GM13977 (cell line): ENCODE measurements at regions not wholly inside any gene's neighbourhood (a gene's known extent, or its start where the extent isn't known, plus 50 kb on each side); places are given as distances from the start of the nearest gene placed in this dataset.

Experiments used
- DNase-seq: peaks from one replicate; pipeline ENCODE4 v3.0.0; 2012; ENCODE audit warnings: low spot score
- in situ Hi-C: fragments of 300-500 bp; cut with MboI; formaldehyde crosslinking; loops from one replicate; pipeline ENCODE4 v1.12.0; 2022; ENCODE audit warnings: low sequenced_read_pairs, low pct_unique_long_range_greater_than_20kb, mixed read lengths, inconsistent platforms; ENCODE audit not compliant: unreplicated experiment
- TF ChIP-seq, protein P1 (sequence below): IDR thresholded peaks from 2 replicates; pipeline ENCODE4 v1.5.1; 2012; ENCODE audit warnings: mild to moderate bottlenecking, control low read depth; ENCODE audit not compliant: insufficient read depth; ENCODE audit errors: extremely low read depth, missing control alignments

DNA sequence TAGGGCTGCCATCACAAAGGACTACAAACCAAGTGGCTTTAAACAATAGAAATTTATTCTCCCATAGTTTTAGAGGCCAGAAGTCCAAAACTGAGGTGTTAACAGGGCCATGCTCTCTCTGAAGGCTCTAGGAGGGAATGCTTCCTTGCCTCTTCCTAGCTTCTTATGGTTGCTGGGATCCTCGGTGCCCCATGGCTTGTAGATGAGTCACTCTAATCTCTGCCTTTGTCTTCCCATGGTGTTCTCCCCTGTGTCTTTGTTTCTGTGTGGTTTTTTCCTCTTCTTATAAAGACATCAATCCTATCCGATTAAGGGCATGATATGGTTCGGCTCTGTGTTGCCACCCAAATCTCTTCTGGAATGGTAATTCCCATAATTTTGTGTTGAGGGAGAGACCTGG lies 178.8 kb upstream of the NREP start:
- in situ Hi-C loops, result no loop called here
- TF ChIP-seq, protein P1, sequence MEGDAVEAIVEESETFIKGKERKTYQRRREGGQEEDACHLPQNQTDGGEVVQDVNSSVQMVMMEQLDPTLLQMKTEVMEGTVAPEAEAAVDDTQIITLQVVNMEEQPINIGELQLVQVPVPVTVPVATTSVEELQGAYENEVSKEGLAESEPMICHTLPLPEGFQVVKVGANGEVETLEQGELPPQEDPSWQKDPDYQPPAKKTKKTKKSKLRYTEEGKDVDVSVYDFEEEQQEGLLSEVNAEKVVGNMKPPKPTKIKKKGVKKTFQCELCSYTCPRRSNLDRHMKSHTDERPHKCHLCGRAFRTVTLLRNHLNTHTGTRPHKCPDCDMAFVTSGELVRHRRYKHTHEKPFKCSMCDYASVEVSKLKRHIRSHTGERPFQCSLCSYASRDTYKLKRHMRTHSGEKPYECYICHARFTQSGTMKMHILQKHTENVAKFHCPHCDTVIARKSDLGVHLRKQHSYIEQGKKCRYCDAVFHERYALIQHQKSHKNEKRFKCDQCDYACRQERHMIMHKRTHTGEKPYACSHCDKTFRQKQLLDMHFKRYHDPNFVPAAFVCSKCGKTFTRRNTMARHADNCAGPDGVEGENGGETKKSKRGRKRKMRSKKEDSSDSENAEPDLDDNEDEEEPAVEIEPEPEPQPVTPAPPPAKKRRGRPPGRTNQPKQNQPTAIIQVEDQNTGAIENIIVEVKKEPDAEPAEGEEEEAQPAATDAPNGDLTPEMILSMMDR, result no peak
- no peak for DNase-seq

DNA sequence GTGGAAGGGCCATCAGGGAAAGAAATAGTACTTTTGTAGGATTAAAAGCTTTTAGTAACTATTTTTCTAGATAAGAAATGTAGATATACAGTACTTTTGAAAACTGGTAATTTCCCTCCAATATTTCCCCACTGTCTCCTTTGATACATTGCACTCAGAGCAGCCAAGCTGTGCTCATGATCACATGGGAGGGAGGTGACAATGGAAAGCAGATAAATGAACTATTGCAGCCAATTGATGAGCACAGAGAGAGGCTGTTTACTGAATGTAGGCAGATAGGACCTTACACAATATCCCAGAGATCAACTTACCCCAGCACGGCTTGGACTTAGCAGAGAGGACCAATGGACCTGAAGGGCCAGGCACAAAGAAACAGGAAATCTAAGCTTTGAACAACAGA lies 178.0 kb upstream of the NREP start:
- no peak for DNase-seq
- TF ChIP-seq, protein P1, result no peak
- in situ Hi-C loops, result no loop called here

DNA sequence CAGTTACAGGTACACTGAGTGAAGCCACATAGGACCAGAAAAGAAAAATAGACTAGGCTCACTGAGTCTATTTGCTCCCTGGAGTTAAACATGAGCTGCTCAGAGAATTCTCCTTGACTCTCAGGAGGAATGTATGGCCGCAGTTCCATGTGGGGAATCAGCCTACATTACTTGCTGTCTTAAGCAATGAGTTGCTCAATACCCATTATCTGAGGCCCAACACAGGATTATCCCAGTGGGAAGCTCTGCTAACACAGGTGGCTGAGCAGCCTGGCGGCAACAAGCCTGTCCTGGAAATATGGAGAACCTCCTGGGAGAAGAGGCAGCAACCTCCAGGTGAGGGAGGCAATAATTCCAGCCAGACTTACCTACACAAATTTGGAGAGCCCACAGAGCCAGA lies 177.5 kb upstream of the NREP start:
- in situ Hi-C loops, result no loop called here
- TF ChIP-seq, protein P1, result no peak
- DNase-seq, result no peak

DNA sequence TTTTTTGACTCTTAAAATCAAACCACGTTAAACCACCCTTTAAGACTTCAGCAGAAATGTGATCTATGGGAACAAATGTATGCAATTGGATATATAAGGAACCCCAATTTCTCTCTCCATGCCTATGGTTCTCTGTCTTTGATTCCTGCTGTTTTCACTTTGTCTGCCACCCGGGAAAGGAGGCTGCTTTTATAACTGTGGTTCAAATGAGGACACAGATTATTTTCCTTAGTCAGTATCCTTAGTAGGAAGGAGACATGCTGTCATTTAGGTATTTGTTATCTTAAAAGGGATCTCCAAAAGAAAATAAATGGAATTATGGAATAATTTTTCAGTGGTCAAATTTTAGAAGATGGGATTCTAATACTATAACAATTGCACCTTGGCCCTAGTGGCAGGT lies 176.1 kb upstream of the NREP start:
- DNase-seq, result no peak
- TF ChIP-seq, protein P1, result no peak
- in situ Hi-C loops, result no loop called here

DNA sequence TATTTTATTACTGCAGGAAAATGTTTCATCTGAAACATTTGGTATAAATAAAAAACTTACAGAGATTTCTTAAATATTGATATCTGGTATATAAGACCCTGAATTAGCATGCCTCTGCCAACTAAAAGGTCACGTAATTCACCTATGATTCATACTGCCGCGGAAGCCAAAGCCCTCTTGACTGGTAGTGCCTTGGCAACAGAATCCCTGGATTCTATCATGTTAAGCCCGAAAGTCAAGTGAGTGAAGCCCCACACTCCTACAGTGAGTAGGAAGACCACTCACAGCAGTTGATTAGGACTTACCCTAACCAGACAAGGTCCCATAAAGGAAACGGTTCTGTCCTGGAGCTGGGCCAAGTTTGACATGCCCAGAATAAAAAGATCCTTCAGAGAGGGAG lies 175.6 kb upstream of the NREP start:
- TF ChIP-seq, protein P1, result no peak
- in situ Hi-C loops, result no loop called here
- no peak for DNase-seq

DNA sequence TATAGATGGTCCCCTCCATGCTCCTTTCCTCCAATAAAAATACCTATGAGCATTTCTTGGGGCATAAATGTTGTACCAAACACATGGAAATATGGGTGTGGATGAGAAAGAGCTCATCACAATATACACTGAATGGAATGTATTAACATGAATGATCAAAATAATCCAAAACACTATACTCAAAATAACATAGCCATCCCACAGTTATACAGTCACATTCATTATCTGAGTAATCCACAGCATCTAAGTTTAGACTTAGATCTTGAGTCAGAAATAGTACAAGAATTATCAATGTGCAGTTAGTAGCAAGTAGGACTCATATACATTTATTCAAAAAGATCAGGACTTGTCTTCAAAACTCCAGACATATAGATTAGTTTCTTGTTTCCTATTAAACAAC lies 175.2 kb upstream of the NREP start:
- no peak for DNase-seq
- in situ Hi-C loops, result no loop called here
- TF ChIP-seq, protein P1, result no peak

DNA sequence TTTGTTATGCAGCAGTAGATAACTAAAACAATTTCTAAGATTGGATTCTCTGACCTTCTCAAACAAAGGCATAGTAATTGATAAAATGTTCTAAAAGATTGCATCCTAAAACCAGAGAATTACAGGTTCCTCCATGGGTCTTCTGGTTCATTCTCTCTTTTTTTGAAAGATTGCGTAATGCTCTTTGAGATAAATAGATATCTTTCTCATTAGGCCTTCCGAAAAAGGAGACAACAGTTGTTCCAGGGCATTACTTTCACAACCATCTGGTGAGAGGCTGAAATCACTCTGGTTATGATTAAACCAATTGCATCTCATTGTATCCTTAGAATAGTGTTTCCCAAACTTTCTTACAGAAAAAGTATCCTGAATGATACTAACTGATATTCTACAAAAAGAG lies 174.7 kb upstream of the NREP start:
- TF ChIP-seq, protein P1, result no peak
- in situ Hi-C loops, result no loop called here
- DNase-seq, result no peak
